GM23338 (cell line): ENCODE measurements at regions not wholly inside any gene's neighbourhood (a gene's known extent, or its start where the extent isn't known, plus 50 kb on each side); places are given as distances from the start of the nearest gene placed in this dataset.

Source experiments
- ATAC-seq: fragments of 200-7000 bp; cut with Tn5 transposase; 3 replicates; pipeline ENCODE4 v1.9.1; 2020
- DNase-seq: peaks from one replicate; pipeline ENCODE4 v3.0.0-alpha.2; 2015; ENCODE audit warnings: low spot score
- H2AFZ ChIP-seq: fragments of 200-600 bp; sonication (generic); 2 replicates; pipeline ENCODE4 v1.8.0; 2016; ENCODE audit warnings: antibody characterized with exemption, mild to moderate bottlenecking, moderate library complexity
- H3F3A ChIP-seq: fragments of 200-600 bp; sonication (generic); replicated peaks from 2 replicates; pipeline ENCODE4 v1.8.0; 2017; ENCODE audit warnings: antibody characterized with exemption, mixed run types, low read depth
- H3K27ac ChIP-seq: fragments of 200-600 bp; sonication (generic); 2 replicates; pipeline ENCODE4 v1.6.1; 2016; ENCODE audit warnings: low read depth
- H3K27me3 ChIP-seq: fragments of 200-600 bp; sonication (generic); 2 replicates; pipeline ENCODE4 v1.8.0; 2016; ENCODE audit warnings: mild to moderate bottlenecking, mixed run types, moderate library complexity; ENCODE audit not compliant: insufficient read depth
- H3K36me3 ChIP-seq: fragments of 200-600 bp; sonication (generic); 2 replicates; pipeline ENCODE4 v1.8.0; 2016; ENCODE audit warnings: mild to moderate bottlenecking; ENCODE audit not compliant: insufficient read depth
- H3K4me1 ChIP-seq: fragments of 200-600 bp; sonication (generic); 2 replicates; pipeline ENCODE4 v1.8.0; 2016; ENCODE audit warnings: mild to moderate bottlenecking, moderate library complexity; ENCODE audit not compliant: insufficient read depth
- H3K4me2 ChIP-seq: fragments of 200-600 bp; sonication (generic); 2 replicates; pipeline ENCODE4 v1.7.1; 2017; ENCODE audit warnings: mixed run types
- H3K4me3 ChIP-seq: fragments of 200-600 bp; sonication (generic); 2 replicates; pipeline ENCODE4 v1.6.1; 2016; ENCODE audit warnings: mixed run types
- H3K79me2 ChIP-seq: fragments of 200-600 bp; sonication (generic); replicated peaks from 2 replicates; pipeline ENCODE4 v1.8.0; 2017; ENCODE audit warnings: mild to moderate bottlenecking; ENCODE audit not compliant: insufficient read depth
- H3K9me2 ChIP-seq: fragments of 200-600 bp; sonication (generic); 2 replicates; pipeline ENCODE4 v1.8.0; 2017; ENCODE audit not compliant: insufficient read depth
- H4K20me1 ChIP-seq: fragments of 200-600 bp; sonication (generic); replicated peaks from 2 replicates; pipeline ENCODE4 v1.8.0; 2017; ENCODE audit warnings: mild to moderate bottlenecking; ENCODE audit not compliant: insufficient read depth
- H3K27ac Mint-ChIP-seq: 2 replicates; pipeline ENCODE4 v1.8.0; 2020; ENCODE audit warnings: inconsistent platforms, mild to moderate bottlenecking, moderate library complexity, mixed read lengths
- H3K27me3 Mint-ChIP-seq: 3 replicates; pipeline ENCODE4 v1.8.0; 2022; ENCODE audit warnings: low read depth, mild to moderate bottlenecking, moderate library complexity, mixed read lengths, inconsistent platforms; ENCODE audit not compliant: insufficient read depth, poor library complexity
- H3K36me3 Mint-ChIP-seq: 3 replicates; pipeline ENCODE4 v1.8.0; 2021; ENCODE audit warnings: low read depth, mild to moderate bottlenecking, inconsistent platforms, moderate library complexity, mixed read lengths
- H3K4me1 Mint-ChIP-seq: 3 replicates; pipeline ENCODE4 v1.8.0; 2020; ENCODE audit warnings: mild to moderate bottlenecking, inconsistent platforms, mixed read lengths
- H3K4me3 Mint-ChIP-seq: 3 replicates; pipeline ENCODE4 v1.8.0; 2021; ENCODE audit warnings: moderate library complexity, mild to moderate bottlenecking, inconsistent platforms, mixed read lengths
- H3K9me3 Mint-ChIP-seq: 3 replicates; pipeline ENCODE4 v1.8.0; 2020; ENCODE audit warnings: moderate library complexity, mild to moderate bottlenecking, inconsistent platforms, mixed read lengths
- CREB1 ChIP-seq: fragments of 250-450 bp; sonication (Bioruptor Pico); IDR thresholded peaks from 2 replicates; pipeline ENCODE4 v1.5.0; 2020; ENCODE audit warnings: low read depth, mild to moderate bottlenecking, moderate library complexity
- EZH2 ChIP-seq: fragments of 200-600 bp; sonication (generic); IDR thresholded peaks from one replicate; pipeline ENCODE4 v1.8.0; 2017; ENCODE audit warnings: antibody characterized with exemption, mild to moderate bottlenecking, low read depth; ENCODE audit not compliant: unreplicated experiment
- EZH2phosphoT487 ChIP-seq: fragments of 200-600 bp; sonication (generic); IDR thresholded peaks from one replicate; pipeline ENCODE4 v1.8.1; 2018; ENCODE audit warnings: antibody characterized with exemption; ENCODE audit not compliant: unreplicated experiment
- JUNB ChIP-seq: IDR thresholded peaks from one replicate; pipeline ENCODE4 v1.6.1; 2016; ENCODE audit warnings: antibody characterized with exemption; ENCODE audit not compliant: unreplicated experiment
- NANOG ChIP-seq: IDR thresholded peaks from 2 replicates; pipeline ENCODE4 v1.6.1; 2016; ENCODE audit warnings: antibody characterized with exemption, borderline replicate concordance
- POLR2AphosphoS5 ChIP-seq: IDR thresholded peaks from 2 replicates; pipeline ENCODE4 v1.6.1; 2016; ENCODE audit warnings: antibody characterized with exemption, low read depth
- ZNF331 ChIP-seq: fragments of 250-450 bp; sonication (Bioruptor Pico); IDR thresholded peaks from 2 replicates; pipeline ENCODE4 v1.5.0; 2020; ENCODE audit warnings: low read depth, mild to moderate bottlenecking, moderate library complexity
- TF ChIP-seq, protein P1 (sequence below), 2 experiments: fragments of 200-600 bp in 1 of 2; sonication (generic) in 1 of 2; conservative IDR thresholded peaks; 2 replicates each; pipeline versions ENCODE4 v1.5.1 to v1.6.1; 2016 to 2017; ENCODE audit warnings: antibody characterized with exemption in 2 of 2, low read depth in 2 of 2, mild to moderate bottlenecking in 2 of 2, moderate library complexity in 1 of 2
- TF ChIP-seq, protein P2 (sequence below): IDR thresholded peaks from one replicate; pipeline ENCODE4 v1.6.1; 2018; ENCODE audit warnings: antibody characterized with exemption; ENCODE audit not compliant: unreplicated experiment
- TF ChIP-seq, protein P3 (sequence below): fragments of 250-450 bp; sonication (Bioruptor Pico); IDR thresholded peaks from 2 replicates; pipeline ENCODE4 v1.5.0; 2020; ENCODE audit warnings: mild to moderate bottlenecking, moderate library complexity

DNA sequence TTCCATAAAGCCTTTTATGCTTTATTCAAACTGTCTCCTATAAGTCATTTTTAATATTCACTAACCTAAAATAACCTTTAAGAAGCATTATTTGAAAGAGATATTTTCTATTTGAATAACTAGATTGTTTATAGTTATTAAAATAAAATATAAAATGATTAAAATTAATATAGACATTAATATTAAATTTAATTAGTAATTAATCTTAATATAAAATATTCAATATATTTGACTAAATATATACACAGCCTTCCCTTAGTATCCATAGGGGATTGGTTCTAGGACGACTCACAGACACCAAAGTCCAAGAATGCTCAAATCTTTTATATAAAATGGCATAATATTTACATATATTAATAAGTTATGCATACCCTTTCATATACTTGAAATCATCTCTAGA lies 1014.1 kb downstream of the TBL1XR1 start:
- ATAC-seq (no peak), DNase-seq (no peak)
- TF ChIP-seq NANOG (no peak), ZNF331 (CRISPR knock-in tag) (no peak), JUNB (no peak), EZH2phosphoT487 (no peak), CREB1 (CRISPR knock-in tag) (no peak), EZH2 (no peak)
- TF ChIP-seq, protein P1, sequence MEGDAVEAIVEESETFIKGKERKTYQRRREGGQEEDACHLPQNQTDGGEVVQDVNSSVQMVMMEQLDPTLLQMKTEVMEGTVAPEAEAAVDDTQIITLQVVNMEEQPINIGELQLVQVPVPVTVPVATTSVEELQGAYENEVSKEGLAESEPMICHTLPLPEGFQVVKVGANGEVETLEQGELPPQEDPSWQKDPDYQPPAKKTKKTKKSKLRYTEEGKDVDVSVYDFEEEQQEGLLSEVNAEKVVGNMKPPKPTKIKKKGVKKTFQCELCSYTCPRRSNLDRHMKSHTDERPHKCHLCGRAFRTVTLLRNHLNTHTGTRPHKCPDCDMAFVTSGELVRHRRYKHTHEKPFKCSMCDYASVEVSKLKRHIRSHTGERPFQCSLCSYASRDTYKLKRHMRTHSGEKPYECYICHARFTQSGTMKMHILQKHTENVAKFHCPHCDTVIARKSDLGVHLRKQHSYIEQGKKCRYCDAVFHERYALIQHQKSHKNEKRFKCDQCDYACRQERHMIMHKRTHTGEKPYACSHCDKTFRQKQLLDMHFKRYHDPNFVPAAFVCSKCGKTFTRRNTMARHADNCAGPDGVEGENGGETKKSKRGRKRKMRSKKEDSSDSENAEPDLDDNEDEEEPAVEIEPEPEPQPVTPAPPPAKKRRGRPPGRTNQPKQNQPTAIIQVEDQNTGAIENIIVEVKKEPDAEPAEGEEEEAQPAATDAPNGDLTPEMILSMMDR (conservative IDR thresholded peaks at IDR 0.05; ENCODE audit: low read depth in 2 of 2): no peak
- TF ChIP-seq, protein P2, sequence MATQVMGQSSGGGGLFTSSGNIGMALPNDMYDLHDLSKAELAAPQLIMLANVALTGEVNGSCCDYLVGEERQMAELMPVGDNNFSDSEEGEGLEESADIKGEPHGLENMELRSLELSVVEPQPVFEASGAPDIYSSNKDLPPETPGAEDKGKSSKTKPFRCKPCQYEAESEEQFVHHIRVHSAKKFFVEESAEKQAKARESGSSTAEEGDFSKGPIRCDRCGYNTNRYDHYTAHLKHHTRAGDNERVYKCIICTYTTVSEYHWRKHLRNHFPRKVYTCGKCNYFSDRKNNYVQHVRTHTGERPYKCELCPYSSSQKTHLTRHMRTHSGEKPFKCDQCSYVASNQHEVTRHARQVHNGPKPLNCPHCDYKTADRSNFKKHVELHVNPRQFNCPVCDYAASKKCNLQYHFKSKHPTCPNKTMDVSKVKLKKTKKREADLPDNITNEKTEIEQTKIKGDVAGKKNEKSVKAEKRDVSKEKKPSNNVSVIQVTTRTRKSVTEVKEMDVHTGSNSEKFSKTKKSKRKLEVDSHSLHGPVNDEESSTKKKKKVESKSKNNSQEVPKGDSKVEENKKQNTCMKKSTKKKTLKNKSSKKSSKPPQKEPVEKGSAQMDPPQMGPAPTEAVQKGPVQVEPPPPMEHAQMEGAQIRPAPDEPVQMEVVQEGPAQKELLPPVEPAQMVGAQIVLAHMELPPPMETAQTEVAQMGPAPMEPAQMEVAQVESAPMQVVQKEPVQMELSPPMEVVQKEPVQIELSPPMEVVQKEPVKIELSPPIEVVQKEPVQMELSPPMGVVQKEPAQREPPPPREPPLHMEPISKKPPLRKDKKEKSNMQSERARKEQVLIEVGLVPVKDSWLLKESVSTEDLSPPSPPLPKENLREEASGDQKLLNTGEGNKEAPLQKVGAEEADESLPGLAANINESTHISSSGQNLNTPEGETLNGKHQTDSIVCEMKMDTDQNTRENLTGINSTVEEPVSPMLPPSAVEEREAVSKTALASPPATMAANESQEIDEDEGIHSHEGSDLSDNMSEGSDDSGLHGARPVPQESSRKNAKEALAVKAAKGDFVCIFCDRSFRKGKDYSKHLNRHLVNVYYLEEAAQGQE: no peak
- H3K4me2 ChIP-seq: no peak overlapping the region
- H3K36me3 ChIP-seq: no peaks in the 10 kb centered on the region
- H3K9me2 ChIP-seq: no peaks in the 10 kb centered on the region
- H3K4me3 Mint-ChIP-seq: no peak overlapping the region
- no peak overlapping the region for H3K4me3 ChIP-seq
- H3K27ac Mint-ChIP-seq: no peak overlapping the region
- peaks cover 7% of the 10 kb centered on the region; the same call in 1 of the 3 replicates for H3K9me3 Mint-ChIP-seq
- no peaks in the 10 kb centered on the region for H3K4me1 Mint-ChIP-seq
- no peak overlapping the region for H3K27ac ChIP-seq
- H3K36me3 Mint-ChIP-seq: no peaks in the 10 kb centered on the region
- H3K79me2 ChIP-seq: no peaks in the 10 kb centered on the region
- no peaks in the 10 kb centered on the region for H3K4me1 ChIP-seq
- no peaks in the 10 kb centered on the region for H3K27me3 ChIP-seq
- no peaks in the 10 kb centered on the region for H4K20me1 ChIP-seq
- H3F3A ChIP-seq: no peaks in the 10 kb centered on the region; the same call in 1 of the 2 replicates
- H3K27me3 Mint-ChIP-seq: peaks cover 1% of the 10 kb centered on the region
- no peak overlapping the region for H2AFZ ChIP-seq

DNA sequence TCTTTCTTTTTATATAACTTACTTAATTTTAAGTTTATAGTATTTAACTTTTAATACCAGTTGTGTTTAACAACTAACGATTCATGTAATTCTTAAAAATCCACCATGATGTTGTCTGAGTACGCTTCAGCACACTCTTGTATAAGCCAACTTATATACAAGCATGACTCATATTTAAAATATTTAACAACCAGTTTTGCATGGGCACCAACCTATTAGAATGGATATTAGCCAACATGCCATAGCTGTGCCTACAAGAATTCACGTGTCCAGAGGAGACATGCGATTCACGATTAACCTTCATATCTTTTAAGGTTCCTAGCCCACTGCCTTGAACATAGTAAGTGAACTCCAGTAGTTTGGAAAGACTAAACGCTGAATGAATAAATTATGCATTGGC lies 1023.2 kb downstream of the TBL1XR1 start:
- H3K36me3 ChIP-seq: no peaks in the 10 kb centered on the region
- peaks cover 11% of the 10 kb centered on the region for H3K4me1 ChIP-seq
- no peak overlapping the region for H3K4me3 Mint-ChIP-seq
- TF ChIP-seq, protein P3, sequence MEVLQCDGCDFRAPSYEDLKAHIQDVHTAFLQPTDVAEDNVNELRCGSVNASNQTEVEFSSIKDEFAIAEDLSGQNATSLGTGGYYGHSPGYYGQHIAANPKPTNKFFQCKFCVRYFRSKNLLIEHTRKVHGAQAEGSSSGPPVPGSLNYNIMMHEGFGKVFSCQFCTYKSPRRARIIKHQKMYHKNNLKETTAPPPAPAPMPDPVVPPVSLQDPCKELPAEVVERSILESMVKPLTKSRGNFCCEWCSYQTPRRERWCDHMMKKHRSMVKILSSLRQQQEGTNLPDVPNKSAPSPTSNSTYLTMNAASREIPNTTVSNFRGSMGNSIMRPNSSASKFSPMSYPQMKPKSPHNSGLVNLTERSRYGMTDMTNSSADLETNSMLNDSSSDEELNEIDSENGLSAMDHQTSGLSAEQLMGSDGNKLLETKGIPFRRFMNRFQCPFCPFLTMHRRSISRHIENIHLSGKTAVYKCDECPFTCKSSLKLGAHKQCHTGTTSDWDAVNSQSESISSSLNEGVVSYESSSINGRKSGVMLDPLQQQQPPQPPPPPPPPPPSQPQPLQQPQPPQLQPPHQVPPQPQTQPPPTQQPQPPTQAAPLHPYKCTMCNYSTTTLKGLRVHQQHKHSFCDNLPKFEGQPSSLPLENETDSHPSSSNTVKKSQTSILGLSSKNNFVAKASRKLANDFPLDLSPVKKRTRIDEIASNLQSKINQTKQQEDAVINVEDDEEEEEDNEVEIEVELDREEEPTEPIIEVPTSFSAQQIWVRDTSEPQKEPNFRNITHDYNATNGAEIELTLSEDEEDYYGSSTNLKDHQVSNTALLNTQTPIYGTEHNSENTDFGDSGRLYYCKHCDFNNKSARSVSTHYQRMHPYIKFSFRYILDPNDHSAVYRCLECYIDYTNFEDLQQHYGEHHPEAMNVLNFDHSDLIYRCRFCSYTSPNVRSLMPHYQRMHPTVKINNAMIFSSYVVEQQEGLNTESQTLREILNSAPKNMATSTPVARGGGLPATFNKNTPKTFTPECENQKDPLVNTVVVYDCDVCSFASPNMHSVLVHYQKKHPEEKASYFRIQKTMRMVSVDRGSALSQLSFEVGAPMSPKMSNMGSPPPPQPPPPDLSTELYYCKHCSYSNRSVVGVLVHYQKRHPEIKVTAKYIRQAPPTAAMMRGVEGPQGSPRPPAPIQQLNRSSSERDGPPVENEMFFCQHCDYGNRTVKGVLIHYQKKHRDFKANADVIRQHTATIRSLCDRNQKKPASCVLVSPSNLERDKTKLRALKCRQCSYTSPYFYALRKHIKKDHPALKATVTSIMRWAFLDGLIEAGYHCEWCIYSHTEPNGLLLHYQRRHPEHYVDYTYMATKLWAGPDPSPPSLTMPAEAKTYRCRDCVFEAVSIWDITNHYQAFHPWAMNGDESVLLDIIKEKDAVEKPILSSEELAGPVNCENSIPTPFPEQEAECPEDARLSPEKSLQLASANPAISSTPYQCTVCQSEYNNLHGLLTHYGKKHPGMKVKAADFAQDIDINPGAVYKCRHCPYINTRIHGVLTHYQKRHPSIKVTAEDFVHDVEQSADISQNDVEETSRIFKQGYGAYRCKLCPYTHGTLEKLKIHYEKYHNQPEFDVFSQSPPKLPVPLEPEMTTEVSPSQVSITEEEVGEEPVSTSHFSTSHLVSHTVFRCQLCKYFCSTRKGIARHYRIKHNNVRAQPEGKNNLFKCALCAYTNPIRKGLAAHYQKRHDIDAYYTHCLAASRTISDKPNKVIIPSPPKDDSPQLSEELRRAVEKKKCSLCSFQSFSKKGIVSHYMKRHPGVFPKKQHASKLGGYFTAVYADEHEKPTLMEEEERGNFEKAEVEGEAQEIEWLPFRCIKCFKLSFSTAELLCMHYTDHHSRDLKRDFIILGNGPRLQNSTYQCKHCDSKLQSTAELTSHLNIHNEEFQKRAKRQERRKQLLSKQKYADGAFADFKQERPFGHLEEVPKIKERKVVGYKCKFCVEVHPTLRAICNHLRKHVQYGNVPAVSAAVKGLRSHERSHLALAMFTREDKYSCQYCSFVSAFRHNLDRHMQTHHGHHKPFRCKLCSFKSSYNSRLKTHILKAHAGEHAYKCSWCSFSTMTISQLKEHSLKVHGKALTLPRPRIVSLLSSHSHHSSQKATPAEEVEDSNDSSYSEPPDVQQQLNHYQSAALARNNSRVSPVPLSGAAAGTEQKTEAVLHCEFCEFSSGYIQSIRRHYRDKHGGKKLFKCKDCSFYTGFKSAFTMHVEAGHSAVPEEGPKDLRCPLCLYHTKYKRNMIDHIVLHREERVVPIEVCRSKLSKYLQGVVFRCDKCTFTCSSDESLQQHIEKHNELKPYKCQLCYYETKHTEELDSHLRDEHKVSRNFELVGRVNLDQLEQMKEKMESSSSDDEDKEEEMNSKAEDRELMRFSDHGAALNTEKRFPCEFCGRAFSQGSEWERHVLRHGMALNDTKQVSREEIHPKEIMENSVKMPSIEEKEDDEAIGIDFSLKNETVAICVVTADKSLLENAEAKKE (CRISPR knock-in tag): no peak
- TF ChIP-seq JUNB: no peak
- TF ChIP-seq POLR2AphosphoS5: no peak
- no peak for TF ChIP-seq EZH2
- TF ChIP-seq NANOG: no peak
- no peak overlapping the region for H3K4me2 ChIP-seq
- H3K9me2 ChIP-seq: no peaks in the 10 kb centered on the region
- H3K27me3 Mint-ChIP-seq: no peaks in the 10 kb centered on the region
- DNase-seq (no peak), ATAC-seq (no peak)
- no peaks in the 10 kb centered on the region for H3K9me3 Mint-ChIP-seq
- no peak overlapping the region for H3K27ac ChIP-seq
- no peak overlapping the region for H3K27ac Mint-ChIP-seq
- no peaks in the 10 kb centered on the region for H3K79me2 ChIP-seq
- H4K20me1 ChIP-seq: no peaks in the 10 kb centered on the region
- H3K4me1 Mint-ChIP-seq: peaks cover 20% of the 10 kb centered on the region
- H3K27me3 ChIP-seq: no peaks in the 10 kb centered on the region
- H3F3A ChIP-seq: no peaks in the 10 kb centered on the region
- H2AFZ ChIP-seq: no peak overlapping the region
- H3K36me3 Mint-ChIP-seq: no peaks in the 10 kb centered on the region
- no peak overlapping the region for H3K4me3 ChIP-seq
